ENCODE measurements at regions not wholly inside any gene's neighbourhood (a gene's known extent, or its start where the extent isn't known, plus 50 kb on each side); places are given as distances from the start of the nearest gene placed in this dataset.

- WGBS, 10 experiments, result 8 to 85% (median 30%) methylated on average over 1 to 3 of the region's 3 CpGs; no CpG with 5 or more reads in 2 of the 10 experiments
- Histone ChIP-seq H3K4me3 (no peak overlapping the region), H3K27ac (no peak overlapping the region), H3K4me1 (replicated peaks in 1 of 2) (no peaks in the 10 kb centered on the region)
- peak in 6 of 8 experiments; percentile 21 to 97 (median 26) for ATAC-seq (replicated peaks in 6 of 8)
- in situ Hi-C loops (cut with MboI; ENCODE audit: low pct_unique_long_range_greater_than_20kb in 2 of 9, low sequenced_read_pairs in 9 of 9, unreplicated experiment in 9 of 9), result loop anchor here in 2 of 9 experiments (25.0 kb wide), 2 partner anchors 1034 to 1084 kb away; partner anchors contain the start of gene LRRC4C (in 1 of the 2)
These were observed 765.8 kb upstream of the API5 start for GRCh38 chr11:42545954-42546353.

GRCh38 chr11:42552786-42553185 is 759.0 kb upstream of the API5 start:
- H3K4me1 ChIP-seq (replicated peaks in 1 of 2), result peaks cover 8% of the 10 kb centered on the region in 2 donors
- in situ Hi-C loops (cut with MboI; ENCODE audit: low pct_unique_long_range_greater_than_20kb in 2 of 9, low sequenced_read_pairs in 9 of 9, unreplicated experiment in 9 of 9), result no loop called here
- ATAC-seq (replicated peaks in 6 of 8), result no peak
- no peak overlapping the region for H3K4me3 ChIP-seq
- H3K27ac ChIP-seq, result no peak overlapping the region
- WGBS, 10 experiments, result 0 to 100% (median 79%) methylated on average over 1 to 3 of the region's 3 CpGs

- Histone ChIP-seq H3K4me1 (replicated peaks in 1 of 2) (peaks cover 8% of the 10 kb centered on the region in 2 donors), H3K27ac (no peak overlapping the region), H3K4me3 (no peak overlapping the region)
- in situ Hi-C loops (cut with MboI; ENCODE audit: low pct_unique_long_range_greater_than_20kb in 2 of 9, low sequenced_read_pairs in 9 of 9, unreplicated experiment in 9 of 9), result no loop called here
- 0 to 86% (median 76%) methylated on average over 1 to 2 of the region's 2 CpGs; no CpG with 5 or more reads in 1 of the 10 experiments for WGBS, 10 experiments
- peak in 5 of 8 experiments; percentile 77 to 83 (median 81) for ATAC-seq (replicated peaks in 6 of 8)
These were observed 756.6 kb upstream of the API5 start for GRCh38 chr11:42555190-42555589.

- 27 to 93% (median 73%) methylated on average over 2 to 12 of the region's 12 CpGs for WGBS, 10 experiments
- ATAC-seq (replicated peaks in 6 of 8), result no peak
- Histone ChIP-seq H3K4me3 (no peak overlapping the region), H3K27ac (no peak overlapping the region), H3K4me1 (replicated peaks in 1 of 2) (no peaks in the 10 kb centered on the region)
- in situ Hi-C loops (cut with MboI; ENCODE audit: low pct_unique_long_range_greater_than_20kb in 2 of 9, low sequenced_read_pairs in 9 of 9, unreplicated experiment in 9 of 9), result no loop called here
These were observed 740.5 kb upstream of the API5 start for GRCh38 chr11:42571131-42571877.

- in situ Hi-C loops (cut with MboI; ENCODE audit: low pct_unique_long_range_greater_than_20kb in 2 of 9, low sequenced_read_pairs in 9 of 9, unreplicated experiment in 9 of 9), result no loop called here
- no peak overlapping the region for H3K27ac ChIP-seq
- 0 to 93% (median 75%) methylated on average over 1 to 5 of the region's 5 CpGs for WGBS, 10 experiments
- no peak overlapping the region for H3K4me3 ChIP-seq
- no peaks in the 10 kb centered on the region for H3K4me1 ChIP-seq (replicated peaks in 1 of 2)
- ATAC-seq (replicated peaks in 6 of 8), result no peak
These were observed 739.8 kb upstream of the API5 start for GRCh38 chr11:42571878-42572610.

GRCh38 chr11:42576318-42576717 is 735.5 kb upstream of the API5 start:
- in situ Hi-C loops (cut with MboI; ENCODE audit: low pct_unique_long_range_greater_than_20kb in 2 of 9, low sequenced_read_pairs in 9 of 9, unreplicated experiment in 9 of 9), result no loop called here
- 0 to 96% (median 50%) methylated on average over 1 to 2 of the region's 3 CpGs; no CpG with 5 or more reads in 3 of the 10 experiments for WGBS, 10 experiments
- ATAC-seq (replicated peaks in 6 of 8), result no peak

GRCh38 chr11:42589286-42589685 is 722.5 kb upstream of the API5 start:
- ATAC-seq (replicated peaks in 6 of 8), result no peak
- Histone ChIP-seq H3K27ac (no peak overlapping the region), H3K4me3 (no peak overlapping the region), H3K4me1 (replicated peaks in 1 of 2) (peaks cover 5 to 18% of the 10 kb centered on the region in 2 donors)
- WGBS, 10 experiments, result 0 to 81% (median 62%) methylated on average over 2 of the region's 2 CpGs; no CpG with 5 or more reads in 4 of the 10 experiments
- in situ Hi-C loops (cut with MboI; ENCODE audit: low pct_unique_long_range_greater_than_20kb in 2 of 9, low sequenced_read_pairs in 9 of 9, unreplicated experiment in 9 of 9), result no loop called here

More at GRCh38 chr11:42576318-42576717, 735.5 kb upstream of the API5 start:
- H3K4me1 ChIP-seq (replicated peaks in 1 of 2), result no peaks in the 10 kb centered on the region
- H3K4me3 ChIP-seq, result no peak overlapping the region
- no peak overlapping the region for H3K27ac ChIP-seq

- Histone ChIP-seq H3K4me1 (replicated peaks in 1 of 2) (peaks cover 12 to 23% of the 10 kb centered on the region in 2 donors), H3K27ac (no peak overlapping the region), H3K4me3 (no peak overlapping the region)
- WGBS, 10 experiments, result 0 to 85% (median 60%) methylated on average over 1 to 2 of the region's 2 CpGs; no CpG with 5 or more reads in 1 of the 10 experiments
- ATAC-seq (replicated peaks in 6 of 8), result no peak
- in situ Hi-C loops (cut with MboI; ENCODE audit: low pct_unique_long_range_greater_than_20kb in 2 of 9, low sequenced_read_pairs in 9 of 9, unreplicated experiment in 9 of 9), result no loop called here
These were observed 720.0 kb upstream of the API5 start for GRCh38 chr11:42591841-42592240.

- H3K27ac ChIP-seq, result no peak overlapping the region
- in situ Hi-C loops (cut with MboI; ENCODE audit: low pct_unique_long_range_greater_than_20kb in 2 of 9, low sequenced_read_pairs in 9 of 9, unreplicated experiment in 9 of 9), result no loop called here
- peaks cover 12 to 34% of the 10 kb centered on the region in 2 donors for H3K4me1 ChIP-seq (replicated peaks in 1 of 2)
- no peak for ATAC-seq (replicated peaks in 6 of 8)
- H3K4me3 ChIP-seq, result no peak overlapping the region
- 0 to 100% (median 84%) methylated on average over 1 to 2 of the region's 2 CpGs for WGBS, 10 experiments
These were observed 718.4 kb upstream of the API5 start for GRCh38 chr11:42593441-42593840.

GRCh38 chr11:42595876-42596275 is 715.9 kb upstream of the API5 start:
- 0 to 40% (median 10%) methylated on average over 1 to 2 of the region's 2 CpGs; no CpG with 5 or more reads in 2 of the 10 experiments for WGBS, 10 experiments
- H3K27ac ChIP-seq, result no peak overlapping the region
- in situ Hi-C loops (cut with MboI; ENCODE audit: low pct_unique_long_range_greater_than_20kb in 2 of 9, low sequenced_read_pairs in 9 of 9, unreplicated experiment in 9 of 9), result no loop called here
- peak in 2 of 8 experiments; percentile 83 to 86 for ATAC-seq (replicated peaks in 6 of 8)
- H3K4me3 ChIP-seq, result no peak overlapping the region
- peaks cover 12 to 38% of the 10 kb centered on the region in 2 donors for H3K4me1 ChIP-seq (replicated peaks in 1 of 2)

- Histone ChIP-seq H3K4me3 (no peak overlapping the region), H3K27ac (peak overlapping the region in 1 of 2 donors; percentile 35), H3K4me1 (replicated peaks in 1 of 2) (peaks cover 11 to 31% of the 10 kb centered on the region in 2 donors)
- ATAC-seq (replicated peaks in 6 of 8), result peak in 4 of 8 experiments; percentile 55 to 90 (median 72)
- in situ Hi-C loops (cut with MboI; ENCODE audit: low pct_unique_long_range_greater_than_20kb in 2 of 9, low sequenced_read_pairs in 9 of 9, unreplicated experiment in 9 of 9), result no loop called here
- WGBS, 10 experiments, result 0 to 93% (median 61%) methylated on average over 1 to 6 of the region's 7 CpGs
These were observed 715.1 kb upstream of the API5 start for GRCh38 chr11:42596576-42597145.

GRCh38 chr11:42598341-42598740 is 713.5 kb upstream of the API5 start:
- WGBS, 10 experiments, result 5 to 71% (median 44%) methylated on average over 1 to 3 of the region's 3 CpGs; no CpG with 5 or more reads in 1 of the 10 experiments
- in situ Hi-C loops (cut with MboI; ENCODE audit: low pct_unique_long_range_greater_than_20kb in 2 of 9, low sequenced_read_pairs in 9 of 9, unreplicated experiment in 9 of 9), result no loop called here
- no peak for ATAC-seq (replicated peaks in 6 of 8)
- H3K4me3 ChIP-seq, result no peak overlapping the region
- peaks cover 7 to 27% of the 10 kb centered on the region in 2 donors for H3K4me1 ChIP-seq (replicated peaks in 1 of 2)
- no peak overlapping the region for H3K27ac ChIP-seq

- no peak for ATAC-seq (replicated peaks in 6 of 8)
- H3K4me3 ChIP-seq, result no peak overlapping the region
- 0 to 100% (median 89%) methylated on average over 1 to 2 of the region's 2 CpGs for WGBS, 10 experiments
- H3K4me1 ChIP-seq (replicated peaks in 1 of 2), result peaks cover 0 to 8% of the 10 kb centered on the region in 2 donors
- H3K27ac ChIP-seq, result no peak overlapping the region
- in situ Hi-C loops (cut with MboI; ENCODE audit: low pct_unique_long_range_greater_than_20kb in 2 of 9, low sequenced_read_pairs in 9 of 9, unreplicated experiment in 9 of 9), result no loop called here
These were observed 691.0 kb upstream of the API5 start for GRCh38 chr11:42620796-42621195.
